ENCODE measurements at regions not wholly inside any gene's neighbourhood (a gene's known extent, or its start where the extent isn't known, plus 50 kb on each side); places are given as distances from the start of the nearest gene placed in this dataset.

DNA sequence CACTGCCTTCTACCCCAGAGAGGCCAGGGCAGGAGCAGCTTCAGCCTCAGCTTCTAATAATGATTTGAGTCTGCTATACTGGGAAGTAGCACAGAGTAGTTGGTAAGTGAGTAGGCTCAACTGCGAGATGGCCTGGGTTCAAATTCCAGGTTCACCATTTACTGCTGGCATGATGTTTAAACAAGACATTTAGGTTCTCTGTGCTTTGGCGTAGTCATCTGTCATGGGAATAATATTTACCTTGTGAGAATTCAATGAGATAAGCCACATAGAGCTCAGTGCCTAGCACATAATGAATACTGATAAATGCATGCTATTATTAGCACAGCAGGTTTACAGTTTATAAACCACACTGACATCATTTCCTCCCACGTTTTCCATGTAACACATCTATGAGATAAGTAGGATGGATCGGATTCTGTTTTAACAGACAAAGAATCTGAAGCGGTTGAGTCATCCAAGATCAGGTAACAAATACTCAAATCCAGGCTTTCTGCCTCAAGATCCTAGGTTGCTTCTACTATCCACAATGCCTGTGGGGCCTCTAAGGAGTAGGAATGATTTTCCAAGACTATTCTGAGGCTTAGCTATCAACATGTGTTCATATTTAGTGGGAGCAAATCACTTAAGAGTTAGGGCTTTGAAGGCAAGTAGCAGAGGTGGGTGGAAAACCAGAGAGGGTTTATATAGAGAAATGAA lies 72.9 kb upstream of the DTNBP1 start (continued):
- TF ChIP-seq, protein P1, sequence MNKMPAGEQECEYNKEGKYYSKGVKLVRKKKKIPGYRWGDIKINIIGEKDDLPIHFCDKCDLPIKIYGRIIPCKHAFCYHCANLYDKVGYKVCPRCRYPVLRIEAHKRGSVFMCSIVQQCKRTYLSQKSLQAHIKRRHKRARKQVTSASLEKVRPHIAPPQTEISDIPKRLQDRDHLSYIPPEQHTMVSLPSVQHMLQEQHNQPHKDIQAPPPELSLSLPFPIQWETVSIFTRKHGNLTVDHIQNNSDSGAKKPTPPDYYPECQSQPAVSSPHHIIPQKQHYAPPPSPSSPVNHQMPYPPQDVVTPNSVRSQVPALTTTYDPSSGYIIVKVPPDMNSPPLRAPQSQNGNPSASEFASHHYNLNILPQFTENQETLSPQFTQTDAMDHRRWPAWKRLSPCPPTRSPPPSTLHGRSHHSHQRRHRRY (tag by site-specific recombination; IDR thresholded peaks at IDR 0.05) = no peak
- peak; percentile 80 for TF ChIP-seq GLI2 (tag by site-specific recombination; IDR thresholded peaks at IDR 0.05; ENCODE audit: borderline replicate concordance, low read depth)
- TF ChIP-seq ZNF768 (tag by site-specific recombination; IDR thresholded peaks at IDR 0.05) = no peak
- TF ChIP-seq ZNF354C (tag by site-specific recombination; IDR thresholded peaks at IDR 0.05; ENCODE audit: borderline replicate concordance, low read depth) = no peak
- no peak for TF ChIP-seq KLF1 (tag by site-specific recombination; IDR thresholded peaks at IDR 0.05)
- TF ChIP-seq, protein P2, sequence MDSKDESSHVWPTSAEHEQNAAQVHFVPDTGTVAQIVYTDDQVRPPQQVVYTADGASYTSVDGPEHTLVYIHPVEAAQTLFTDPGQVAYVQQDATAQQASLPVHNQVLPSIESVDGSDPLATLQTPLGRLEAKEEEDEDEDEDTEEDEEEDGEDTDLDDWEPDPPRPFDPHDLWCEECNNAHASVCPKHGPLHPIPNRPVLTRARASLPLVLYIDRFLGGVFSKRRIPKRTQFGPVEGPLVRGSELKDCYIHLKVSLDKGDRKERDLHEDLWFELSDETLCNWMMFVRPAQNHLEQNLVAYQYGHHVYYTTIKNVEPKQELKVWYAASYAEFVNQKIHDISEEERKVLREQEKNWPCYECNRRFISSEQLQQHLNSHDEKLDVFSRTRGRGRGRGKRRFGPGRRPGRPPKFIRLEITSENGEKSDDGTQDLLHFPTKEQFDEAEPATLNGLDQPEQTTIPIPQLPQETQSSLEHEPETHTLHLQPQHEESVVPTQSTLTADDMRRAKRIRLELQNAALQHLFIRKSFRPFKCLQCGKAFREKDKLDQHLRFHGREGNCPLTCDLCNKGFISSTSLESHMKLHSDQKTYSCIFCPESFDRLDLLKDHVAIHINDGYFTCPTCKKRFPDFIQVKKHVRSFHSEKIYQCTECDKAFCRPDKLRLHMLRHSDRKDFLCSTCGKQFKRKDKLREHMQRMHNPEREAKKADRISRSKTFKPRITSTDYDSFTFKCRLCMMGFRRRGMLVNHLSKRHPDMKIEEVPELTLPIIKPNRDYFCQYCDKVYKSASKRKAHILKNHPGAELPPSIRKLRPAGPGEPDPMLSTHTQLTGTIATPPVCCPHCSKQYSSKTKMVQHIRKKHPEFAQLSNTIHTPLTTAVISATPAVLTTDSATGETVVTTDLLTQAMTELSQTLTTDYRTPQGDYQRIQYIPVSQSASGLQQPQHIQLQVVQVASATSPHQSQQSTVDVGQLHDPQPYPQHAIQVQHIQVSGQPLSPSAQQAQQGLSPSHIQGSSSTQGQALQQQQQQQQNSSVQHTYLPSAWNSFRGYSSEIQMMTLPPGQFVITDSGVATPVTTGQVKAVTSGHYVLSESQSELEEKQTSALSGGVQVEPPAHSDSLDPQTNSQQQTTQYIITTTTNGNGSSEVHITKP (tag by site-specific recombination; IDR thresholded peaks at IDR 0.05) = peak; percentile 60
- TF ChIP-seq KLF10 (tag by site-specific recombination; IDR thresholded peaks at IDR 0.05) = peak; percentile 80
- no peak for TF ChIP-seq ZNF596 (tag by site-specific recombination; IDR thresholded peaks at IDR 0.05)
- TF ChIP-seq SCRT2 (tag by site-specific recombination; IDR thresholded peaks at IDR 0.05) = peak; percentile 78; the same call in 1 of the 2 replicates
- no peak for TF ChIP-seq ZNF114 (tag by site-specific recombination; IDR thresholded peaks at IDR 0.05)
- TF ChIP-seq ZNF776 (tag by site-specific recombination; IDR thresholded peaks at IDR 0.05; ENCODE audit: borderline replicate concordance) = no peak
- no peak for TF ChIP-seq ZNF626 (tag by site-specific recombination; IDR thresholded peaks at IDR 0.05)
- 0 out of 2 replicates have a peak, but pooled peaks have one; percentile 43 for TF ChIP-seq ZNF221 (tag by site-specific recombination; IDR thresholded peaks at IDR 0.05; ENCODE audit: borderline replicate concordance)
- TF ChIP-seq, protein P3, sequence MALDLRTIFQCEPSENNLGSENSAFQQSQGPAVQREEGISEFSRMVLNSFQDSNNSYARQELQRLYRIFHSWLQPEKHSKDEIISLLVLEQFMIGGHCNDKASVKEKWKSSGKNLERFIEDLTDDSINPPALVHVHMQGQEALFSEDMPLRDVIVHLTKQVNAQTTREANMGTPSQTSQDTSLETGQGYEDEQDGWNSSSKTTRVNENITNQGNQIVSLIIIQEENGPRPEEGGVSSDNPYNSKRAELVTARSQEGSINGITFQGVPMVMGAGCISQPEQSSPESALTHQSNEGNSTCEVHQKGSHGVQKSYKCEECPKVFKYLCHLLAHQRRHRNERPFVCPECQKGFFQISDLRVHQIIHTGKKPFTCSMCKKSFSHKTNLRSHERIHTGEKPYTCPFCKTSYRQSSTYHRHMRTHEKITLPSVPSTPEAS (tag by site-specific recombination; IDR thresholded peaks at IDR 0.05) = peak; percentile 56; the same call in 1 of the 2 replicates
- no peak for TF ChIP-seq ZNF610 (tag by site-specific recombination; IDR thresholded peaks at IDR 0.05; ENCODE audit: borderline replicate concordance)
- TF ChIP-seq ZNF600 (tag by site-specific recombination; IDR thresholded peaks at IDR 0.05) = peak; percentile 63; the same call in 1 of the 2 replicates
- TF ChIP-seq ZSCAN23 (tag by site-specific recombination; IDR thresholded peaks at IDR 0.05) = peak; percentile 95
- peak; percentile 94 for TF ChIP-seq GFI1B (tag by site-specific recombination; IDR thresholded peaks at IDR 0.05)
- TF ChIP-seq, protein P4, sequence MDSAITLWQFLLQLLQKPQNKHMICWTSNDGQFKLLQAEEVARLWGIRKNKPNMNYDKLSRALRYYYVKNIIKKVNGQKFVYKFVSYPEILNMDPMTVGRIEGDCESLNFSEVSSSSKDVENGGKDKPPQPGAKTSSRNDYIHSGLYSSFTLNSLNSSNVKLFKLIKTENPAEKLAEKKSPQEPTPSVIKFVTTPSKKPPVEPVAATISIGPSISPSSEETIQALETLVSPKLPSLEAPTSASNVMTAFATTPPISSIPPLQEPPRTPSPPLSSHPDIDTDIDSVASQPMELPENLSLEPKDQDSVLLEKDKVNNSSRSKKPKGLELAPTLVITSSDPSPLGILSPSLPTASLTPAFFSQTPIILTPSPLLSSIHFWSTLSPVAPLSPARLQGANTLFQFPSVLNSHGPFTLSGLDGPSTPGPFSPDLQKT (IDR thresholded peaks at IDR 0.05; ENCODE audit: borderline replicate concordance, low read depth, low read length) = no peak
- peak; percentile 96 for TF ChIP-seq FEZF1 (tag by site-specific recombination; IDR thresholded peaks at IDR 0.05)
- no peak for TF ChIP-seq ZNF555 (tag by site-specific recombination; conservative IDR thresholded peaks at IDR 0.05)
- no peak for TF ChIP-seq ZNF670 (tag by site-specific recombination; IDR thresholded peaks at IDR 0.05; ENCODE audit: low read depth)
- TF ChIP-seq ZBTB17 (tag by site-specific recombination; IDR thresholded peaks at IDR 0.05) = peak; percentile 85
- TF ChIP-seq ZNF658 (tag by site-specific recombination; IDR thresholded peaks at IDR 0.05) = no peak
- TF ChIP-seq ZNF211 (tag by site-specific recombination; IDR thresholded peaks at IDR 0.05; ENCODE audit: low read depth) = no peak
- peak; percentile 78; the same call in 1 of the 2 replicates for TF ChIP-seq ZEB2 (tag by site-specific recombination; IDR thresholded peaks at IDR 0.05)
- TF ChIP-seq, protein P5, sequence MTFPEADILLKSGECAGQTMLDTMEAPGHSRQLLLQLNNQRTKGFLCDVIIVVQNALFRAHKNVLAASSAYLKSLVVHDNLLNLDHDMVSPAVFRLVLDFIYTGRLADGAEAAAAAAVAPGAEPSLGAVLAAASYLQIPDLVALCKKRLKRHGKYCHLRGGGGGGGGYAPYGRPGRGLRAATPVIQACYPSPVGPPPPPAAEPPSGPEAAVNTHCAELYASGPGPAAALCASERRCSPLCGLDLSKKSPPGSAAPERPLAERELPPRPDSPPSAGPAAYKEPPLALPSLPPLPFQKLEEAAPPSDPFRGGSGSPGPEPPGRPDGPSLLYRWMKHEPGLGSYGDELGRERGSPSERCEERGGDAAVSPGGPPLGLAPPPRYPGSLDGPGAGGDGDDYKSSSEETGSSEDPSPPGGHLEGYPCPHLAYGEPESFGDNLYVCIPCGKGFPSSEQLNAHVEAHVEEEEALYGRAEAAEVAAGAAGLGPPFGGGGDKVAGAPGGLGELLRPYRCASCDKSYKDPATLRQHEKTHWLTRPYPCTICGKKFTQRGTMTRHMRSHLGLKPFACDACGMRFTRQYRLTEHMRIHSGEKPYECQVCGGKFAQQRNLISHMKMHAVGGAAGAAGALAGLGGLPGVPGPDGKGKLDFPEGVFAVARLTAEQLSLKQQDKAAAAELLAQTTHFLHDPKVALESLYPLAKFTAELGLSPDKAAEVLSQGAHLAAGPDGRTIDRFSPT (tag by site-specific recombination; IDR thresholded peaks at IDR 0.05) = peak; percentile 94
- no peak for TF ChIP-seq ZNF530 (tag by site-specific recombination; IDR thresholded peaks at IDR 0.05; ENCODE audit: low read depth)
- TF ChIP-seq, protein P6, sequence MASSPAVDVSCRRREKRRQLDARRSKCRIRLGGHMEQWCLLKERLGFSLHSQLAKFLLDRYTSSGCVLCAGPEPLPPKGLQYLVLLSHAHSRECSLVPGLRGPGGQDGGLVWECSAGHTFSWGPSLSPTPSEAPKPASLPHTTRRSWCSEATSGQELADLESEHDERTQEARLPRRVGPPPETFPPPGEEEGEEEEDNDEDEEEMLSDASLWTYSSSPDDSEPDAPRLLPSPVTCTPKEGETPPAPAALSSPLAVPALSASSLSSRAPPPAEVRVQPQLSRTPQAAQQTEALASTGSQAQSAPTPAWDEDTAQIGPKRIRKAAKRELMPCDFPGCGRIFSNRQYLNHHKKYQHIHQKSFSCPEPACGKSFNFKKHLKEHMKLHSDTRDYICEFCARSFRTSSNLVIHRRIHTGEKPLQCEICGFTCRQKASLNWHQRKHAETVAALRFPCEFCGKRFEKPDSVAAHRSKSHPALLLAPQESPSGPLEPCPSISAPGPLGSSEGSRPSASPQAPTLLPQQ (tag by site-specific recombination; IDR thresholded peaks at IDR 0.05) = peak; percentile 86
